Omental fat pad (tissue), 3 donors: ENCODE measurements at regions not wholly inside any gene's neighbourhood (a gene's known extent, or its start where the extent isn't known, plus 50 kb on each side); places are given as distances from the start of the nearest gene placed in this dataset.

Experiments
- ATAC-seq: fragments of 150-250 bp; one replicate; pipeline ENCODE4 v1.9.1; 2016; ENCODE audit warnings: mild to moderate bottlenecking, moderate library complexity; ENCODE audit not compliant: low FRiP score
- DNase-seq: peaks from one replicate; pipeline ENCODE4 v3.0.0-alpha.2; 2019; ENCODE audit warnings: low spot score
- CTCF ChIP-seq, 3 donors: fragments of 450-650 bp; IDR thresholded peaks; one replicate each; pipeline ENCODE4 v1.5.1; 2016 to 2017; ENCODE audit warnings: antibody characterized with exemption in 3 of 3, mild to moderate bottlenecking in 3 of 3, moderate library complexity in 2 of 3

- no peak for TF ChIP-seq CTCF (IDR thresholded peaks at IDR 0.05)
- DNase-seq: no peak
- no peak for ATAC-seq
These were observed 69.3 kb upstream of the SOX4 start for GRCh38 chr6:21524201-21524600.

- DNase-seq: no peak
- no peak for TF ChIP-seq CTCF (IDR thresholded peaks at IDR 0.05)
- no peak for ATAC-seq
These were observed 66.6 kb upstream of the SOX4 start for GRCh38 chr6:21526974-21527373.

GRCh38 chr6:21527731-21528130, 65.8 kb upstream of the SOX4 start:
- TF ChIP-seq CTCF (IDR thresholded peaks at IDR 0.05): no peak
- DNase-seq (no peak), ATAC-seq (no peak)

GRCh38 chr6:21529431-21529830, 64.1 kb upstream of the SOX4 start:
- no peak for TF ChIP-seq CTCF (IDR thresholded peaks at IDR 0.05)
- DNase-seq: no peak
- no peak for ATAC-seq

GRCh38 chr6:21531393-21531792, 62.2 kb upstream of the SOX4 start:
- ATAC-seq (no peak), DNase-seq (no peak)
- TF ChIP-seq CTCF (IDR thresholded peaks at IDR 0.05): no peak

GRCh38 chr6:21533678-21534077, 59.9 kb upstream of the SOX4 start:
- ATAC-seq (no peak), DNase-seq (no peak)

More at GRCh38 chr6:21533678-21534077, 59.9 kb upstream of the SOX4 start:
- no peak for TF ChIP-seq CTCF (IDR thresholded peaks at IDR 0.05)
